ENCODE measurements at regions not wholly inside any gene's neighbourhood (a gene's known extent, or its start where the extent isn't known, plus 50 kb on each side); places are given as distances from the start of the nearest gene placed in this dataset.

DNA sequence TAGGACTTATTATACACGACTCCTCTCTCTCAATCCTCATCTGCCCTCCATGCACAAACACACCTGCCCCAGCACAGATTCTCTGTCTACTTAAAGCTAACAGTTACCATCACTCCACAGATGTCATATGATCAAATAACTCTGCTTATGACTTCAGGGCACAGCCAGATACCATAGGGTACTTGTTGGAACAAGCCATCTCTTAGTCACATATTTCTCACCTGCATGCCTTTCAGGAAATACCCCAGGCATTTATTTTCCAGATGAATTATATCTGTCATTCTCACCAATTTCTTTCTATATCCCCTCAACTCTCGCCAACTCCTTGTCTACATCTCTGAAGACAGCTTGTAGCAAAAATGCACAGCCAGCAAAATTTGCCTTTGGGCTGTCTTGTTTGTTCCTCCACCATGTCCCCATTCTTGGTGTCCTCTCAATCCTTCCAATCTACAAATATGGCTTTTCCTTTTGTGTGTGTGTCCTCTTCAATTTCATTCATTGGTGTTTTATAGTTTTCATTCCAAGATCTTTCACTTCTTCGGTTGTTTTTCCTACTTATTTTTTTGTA lies 353.9 kb upstream of the CAMK1G start:
- intact Hi-C loops (cut with DNase I): no loop called here
- DNase-seq (ENCODE audit: low spot score): no peak

DNA sequence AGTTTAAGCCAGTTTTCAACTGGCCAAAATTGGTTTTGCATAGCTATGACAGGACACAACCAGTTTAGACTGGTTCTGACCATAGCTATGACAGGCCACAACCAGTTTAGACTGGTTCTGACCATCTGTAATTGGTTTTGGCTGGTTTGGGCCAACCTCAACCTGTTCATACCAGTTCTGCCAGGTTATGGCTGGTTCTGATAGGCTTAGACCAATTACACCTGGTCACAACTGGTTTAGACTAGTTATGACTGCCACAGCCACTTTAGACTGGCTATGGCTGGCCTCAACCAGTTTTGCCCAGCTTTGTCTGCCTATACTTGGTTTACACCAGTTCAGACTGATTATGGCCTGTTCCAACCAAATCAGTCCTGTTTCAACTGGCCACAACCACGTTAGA lies 353.2 kb upstream of the CAMK1G start:
- intact Hi-C loops (cut with DNase I): no loop called here
- no peak for DNase-seq (ENCODE audit: low spot score)

DNA sequence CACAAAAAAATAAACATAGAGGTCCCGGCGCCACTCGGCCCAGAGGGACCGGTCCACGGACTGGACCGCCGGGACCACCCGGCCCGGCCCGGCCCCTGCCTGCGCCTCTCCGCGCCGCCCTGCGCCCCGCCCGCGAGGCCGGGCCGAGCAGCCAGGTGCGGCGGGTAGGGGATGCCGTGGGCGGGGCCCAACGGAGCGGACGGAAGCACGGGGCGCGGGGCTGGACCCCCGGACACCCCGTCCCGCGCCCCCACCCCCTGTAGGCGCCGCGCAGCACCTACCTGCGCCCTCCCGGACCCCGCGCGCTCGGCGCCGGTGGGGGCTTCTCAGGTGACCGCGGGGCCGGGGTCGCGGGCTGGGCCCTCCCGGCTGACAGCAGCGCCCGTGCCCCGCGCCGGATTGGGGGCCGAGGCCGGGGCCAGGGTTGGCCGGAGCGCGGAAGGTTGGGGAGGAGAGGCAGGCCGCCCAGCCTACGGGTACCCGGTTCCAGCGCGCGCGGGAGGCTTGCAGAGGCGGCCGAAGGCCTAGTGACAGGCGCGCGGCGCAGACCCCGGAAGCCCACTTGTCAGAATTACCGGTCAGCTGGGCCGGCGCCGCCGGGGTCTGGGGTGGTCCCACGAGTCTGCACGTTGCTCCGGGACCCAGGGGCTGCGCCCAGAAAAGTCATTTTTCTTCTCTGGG lies 351.9 kb upstream of the CAMK1G start:
- DNase-seq (ENCODE audit: low spot score): no peak
- intact Hi-C loops (cut with DNase I): no loop called here

GRCh38 chr1:209232197-209232596 lies 351.3 kb upstream of the CAMK1G start:
- DNase-seq (ENCODE audit: low spot score): no peak
- intact Hi-C loops (cut with DNase I): no loop called here

- intact Hi-C loops (cut with DNase I): no loop called here
- no peak for DNase-seq (ENCODE audit: low spot score)
Observed at GRCh38 chr1:209232759-209233158, 350.8 kb upstream of the CAMK1G start.

DNA sequence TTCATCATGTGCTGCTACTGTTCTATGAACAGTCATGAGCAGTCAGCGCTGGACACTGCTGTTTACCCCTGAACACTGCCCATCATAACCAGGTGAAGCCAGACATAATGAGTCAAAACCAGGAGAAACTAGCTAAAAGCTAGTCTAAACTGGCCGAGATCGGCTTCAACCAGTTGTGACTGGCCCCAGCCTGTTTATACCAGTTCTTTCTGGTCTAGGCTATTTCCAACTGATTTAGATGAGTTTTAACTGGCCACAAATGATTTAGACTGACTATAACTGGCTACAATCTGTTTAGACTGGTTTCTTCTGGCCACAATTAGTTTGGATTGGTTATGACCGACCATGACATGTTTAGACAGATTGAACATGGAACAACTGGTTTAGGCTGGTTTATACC lies 348.3 kb upstream of the CAMK1G start:
- intact Hi-C loops (cut with DNase I): no loop called here
- DNase-seq (ENCODE audit: low spot score): no peak

- DNase-seq (ENCODE audit: low spot score): no peak
- intact Hi-C loops (cut with DNase I): no loop called here
Observed at GRCh38 chr1:209238356-209238755, 345.2 kb upstream of the CAMK1G start.

DNA sequence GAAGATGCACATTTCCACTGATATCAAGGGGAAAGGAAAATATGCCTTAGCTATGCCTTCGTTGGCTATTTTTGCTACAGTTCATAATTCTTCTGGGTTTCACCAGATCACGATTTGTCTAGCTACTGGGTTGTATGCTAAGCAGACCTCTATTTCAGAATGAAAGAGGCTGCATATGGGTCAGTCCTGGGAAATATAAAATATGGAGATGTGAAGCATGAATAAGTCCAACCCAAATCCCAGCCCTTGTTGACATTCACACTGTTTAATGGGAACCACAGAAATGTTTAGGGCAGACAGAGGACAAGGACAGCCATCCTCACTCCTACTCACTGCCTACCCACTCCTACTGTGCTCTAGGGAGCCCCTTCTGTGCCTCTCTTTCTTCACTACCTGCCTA lies 343.2 kb upstream of the CAMK1G start:
- DNase-seq (ENCODE audit: low spot score): no peak

DNA sequence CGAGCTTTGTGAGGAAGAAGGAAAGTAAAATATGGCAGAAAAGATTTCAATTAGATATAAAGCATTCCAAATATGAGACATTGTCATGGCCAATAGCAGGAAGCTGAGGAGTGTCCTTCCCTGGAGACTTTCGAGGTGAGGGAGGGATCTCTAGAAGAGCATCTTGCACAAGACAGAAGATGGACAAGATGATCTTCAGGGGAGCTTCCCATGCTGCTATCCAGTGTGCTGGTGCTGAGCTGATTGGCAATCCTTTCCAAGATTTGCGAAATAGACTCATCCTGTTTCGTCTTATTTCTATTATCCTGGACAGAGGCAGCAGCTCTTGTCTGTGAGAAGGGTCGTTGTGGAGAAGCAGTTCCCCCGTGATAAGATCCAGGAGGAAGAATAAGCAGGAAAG lies 342.0 kb upstream of the CAMK1G start:
- no peak for DNase-seq (ENCODE audit: low spot score)
- intact Hi-C loops (cut with DNase I): no loop called here

More for the DNA sequence above, 343.2 kb upstream of the CAMK1G start:
- intact Hi-C loops (cut with DNase I): no loop called here

DNA sequence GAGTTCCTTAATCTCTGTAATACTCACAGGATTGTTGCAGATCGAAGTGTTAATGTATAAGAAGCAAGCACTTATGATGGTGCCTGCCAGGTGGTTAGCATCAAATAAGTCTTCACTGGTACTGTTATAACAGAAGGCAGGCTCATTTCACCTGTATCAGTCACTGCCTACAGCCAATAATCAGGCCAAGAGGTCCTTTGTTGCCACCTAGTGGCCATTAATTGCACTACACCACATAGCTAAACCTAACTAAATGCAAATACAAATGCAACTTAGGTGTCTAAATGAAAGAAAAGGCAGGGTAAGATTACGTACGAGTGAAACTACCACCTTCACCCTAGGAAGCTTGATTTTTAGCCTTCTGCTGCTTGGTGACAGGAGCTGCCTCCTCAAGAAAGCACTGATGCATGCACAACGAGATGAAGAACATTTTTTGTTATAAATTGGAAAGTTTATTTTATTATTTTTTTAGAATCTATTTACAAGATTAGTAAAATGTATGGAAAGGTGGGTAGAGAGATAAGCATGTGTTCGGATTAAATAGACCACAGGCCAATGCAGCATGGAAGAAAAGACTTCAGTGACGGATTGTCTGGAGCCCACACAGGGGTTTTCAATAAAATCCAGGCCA lies 334.8 kb upstream of the CAMK1G start:
- intact Hi-C loops (cut with DNase I): no loop called here
- DNase-seq (ENCODE audit: low spot score): no peak

DNA sequence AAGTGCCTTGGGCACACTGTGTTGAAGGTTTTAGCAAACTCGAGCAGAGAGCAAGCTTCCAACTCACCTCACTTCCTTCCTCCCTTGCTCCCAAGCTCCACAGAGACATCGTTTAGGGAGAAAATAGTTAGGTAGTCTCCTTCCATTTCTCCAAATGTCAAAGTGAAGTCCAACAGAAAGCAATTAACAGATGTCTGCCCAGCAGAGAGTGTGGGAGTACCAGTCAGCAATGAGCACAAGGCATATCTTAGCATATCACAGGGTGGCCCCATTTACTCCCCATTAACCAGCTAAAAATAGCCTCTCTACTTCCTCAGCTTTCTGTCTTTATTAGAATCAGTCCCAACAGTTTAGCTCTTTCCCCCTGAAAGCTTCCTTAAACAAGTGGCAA lies 334.2 kb upstream of the CAMK1G start:
- no peak for DNase-seq (ENCODE audit: low spot score)
- intact Hi-C loops (cut with DNase I): no loop called here

DNA sequence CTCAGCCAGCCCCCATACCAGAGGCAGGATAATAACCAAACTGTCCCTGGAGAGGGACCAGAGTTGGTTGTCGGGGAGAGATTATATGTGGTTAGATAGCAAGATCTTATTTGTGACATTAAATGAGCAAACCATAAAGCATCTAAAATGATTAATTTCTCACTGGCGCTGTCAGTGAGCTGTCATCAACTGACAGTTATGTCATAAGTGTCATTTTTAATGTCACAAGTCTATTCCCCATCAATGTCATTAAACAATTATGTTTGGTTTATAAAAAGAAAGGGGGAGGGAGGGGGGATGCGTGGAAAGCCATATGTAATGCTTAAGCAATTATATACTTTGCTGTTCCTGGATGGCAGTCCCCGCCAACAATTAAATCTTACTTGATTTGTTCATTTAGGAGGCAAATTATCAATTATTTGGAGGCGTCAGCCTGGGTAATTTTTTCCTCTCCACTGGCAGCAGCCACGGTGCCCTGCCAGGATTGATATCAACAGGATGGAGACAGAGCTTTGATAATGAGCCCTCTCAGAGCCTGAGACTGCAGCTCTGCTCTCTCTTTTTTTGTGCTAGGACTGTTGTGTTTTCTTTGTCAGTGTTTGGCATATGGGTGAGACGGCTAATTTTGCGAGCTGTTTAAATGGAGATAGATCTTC lies 333.6 kb upstream of the CAMK1G start:
- DNase-seq (ENCODE audit: low spot score): no peak
- intact Hi-C loops (cut with DNase I): no loop called here

GRCh38 chr1:209250861-209251636 lies 332.5 kb upstream of the CAMK1G start:
- DNase-seq (ENCODE audit: low spot score): no peak
- intact Hi-C loops (cut with DNase I): no loop called here

DNA sequence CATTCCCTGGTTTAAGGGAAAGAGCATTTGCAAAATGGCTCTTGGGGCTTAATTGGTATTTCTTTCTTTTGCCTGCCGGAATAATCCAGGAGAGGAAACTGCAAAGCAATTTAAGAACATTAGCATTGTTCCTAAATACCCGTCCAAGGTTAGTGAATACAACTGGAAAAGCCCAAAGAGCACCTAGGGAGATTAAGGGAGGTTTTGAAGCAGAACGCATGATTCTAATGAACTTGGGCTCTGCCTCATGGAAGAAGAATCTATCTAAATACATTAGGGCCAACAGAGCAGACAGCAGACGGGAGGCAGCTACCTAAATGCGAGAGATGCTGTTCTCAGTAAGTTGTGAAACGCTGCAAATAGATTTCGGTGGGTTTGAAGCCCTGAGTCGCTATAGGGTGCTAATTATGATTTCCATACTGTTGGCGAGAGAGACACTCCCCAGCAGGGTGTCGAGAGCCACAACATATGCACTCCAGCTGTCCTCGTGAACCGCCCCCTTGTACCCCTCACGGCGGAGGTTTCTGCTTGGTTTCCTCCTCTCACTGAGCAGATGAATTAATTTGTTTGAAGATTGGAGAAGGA lies 326.7 kb upstream of the CAMK1G start:
- intact Hi-C loops (cut with DNase I): no loop called here
- no peak for DNase-seq (ENCODE audit: low spot score)

- no peak for DNase-seq (ENCODE audit: low spot score)
- intact Hi-C loops (cut with DNase I): no loop called here
Observed at GRCh38 chr1:209257454-209257853, 326.1 kb upstream of the CAMK1G start.

DNA sequence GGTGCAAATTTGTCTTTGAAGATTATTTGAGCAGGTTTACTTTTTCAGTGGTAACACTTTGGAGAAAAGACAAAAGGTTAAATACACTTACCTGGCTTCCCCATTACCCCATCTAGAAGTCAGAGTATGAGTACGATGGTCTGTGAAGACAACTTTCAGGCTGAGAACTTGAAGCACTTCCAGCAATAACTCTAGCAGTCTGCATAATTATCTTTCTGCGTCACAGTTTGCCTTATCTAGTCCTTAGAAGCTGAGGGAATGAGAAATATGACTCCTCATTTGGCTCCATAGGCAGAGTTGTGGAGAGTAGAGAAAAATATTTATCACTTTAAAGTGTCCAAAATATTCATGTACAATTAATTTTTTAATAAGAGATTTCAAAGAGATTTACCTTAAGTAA lies 323.4 kb upstream of the CAMK1G start:
- no peak for DNase-seq (ENCODE audit: low spot score)
- intact Hi-C loops (cut with DNase I): no loop called here

- DNase-seq (ENCODE audit: low spot score): no peak
- intact Hi-C loops (cut with DNase I): no loop called here
Observed at GRCh38 chr1:209262631-209263030, 320.9 kb upstream of the CAMK1G start.

DNA sequence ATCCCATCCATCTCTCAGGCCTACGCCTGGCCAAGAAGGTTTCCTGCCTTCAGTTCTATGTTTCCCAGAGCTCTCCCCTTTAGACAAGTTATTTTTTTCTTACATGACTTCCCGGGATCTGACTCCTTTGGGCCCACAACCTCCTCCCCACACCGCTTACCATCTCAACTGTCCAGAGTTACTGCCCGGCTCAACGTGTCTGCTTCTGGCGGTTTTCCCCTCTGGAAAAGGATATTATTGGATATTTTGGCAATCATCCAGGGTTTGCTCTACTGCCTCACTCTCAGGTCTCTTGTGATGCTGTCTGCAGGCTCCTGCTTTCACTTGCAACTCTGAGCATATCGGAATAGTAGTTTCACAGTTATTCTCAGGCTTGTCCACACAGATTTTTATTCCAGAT lies 318.2 kb upstream of the CAMK1G start:
- no peak for DNase-seq (ENCODE audit: low spot score)
- intact Hi-C loops (cut with DNase I): no loop called here

DNA sequence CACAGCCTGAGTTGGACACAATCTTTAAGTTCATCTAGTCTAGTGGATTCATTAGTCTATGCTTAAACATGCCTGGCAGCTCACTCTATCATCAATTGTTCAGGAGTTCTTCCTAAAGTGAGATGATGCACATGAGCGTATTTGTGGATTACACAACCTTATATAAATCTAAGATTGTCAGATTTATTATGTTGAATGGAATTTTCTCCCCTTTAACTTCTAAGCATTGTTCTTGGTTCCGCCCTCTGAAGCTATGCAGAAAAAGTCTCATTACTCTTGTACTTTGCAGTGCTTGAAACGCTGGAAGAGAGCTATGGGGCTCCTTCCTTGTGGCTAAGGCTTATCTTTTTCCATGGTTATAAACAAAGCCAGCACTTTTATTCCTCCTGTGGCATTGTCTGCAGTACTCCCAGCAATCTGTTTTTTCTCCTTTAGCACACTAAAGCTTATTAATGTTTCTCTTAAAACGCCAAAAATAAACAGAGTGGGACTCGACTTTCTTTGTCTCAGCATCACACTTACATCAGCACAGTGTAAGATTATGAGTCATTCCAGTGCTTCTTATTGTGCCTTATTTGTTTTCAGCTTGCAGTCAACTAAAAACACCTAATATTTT lies 316.8 kb upstream of the CAMK1G start:
- intact Hi-C loops (cut with DNase I): no loop called here
- no peak for DNase-seq (ENCODE audit: low spot score)

Data from cardiac septum (tissue), 1 donor.